ENCODE measurements at regions not wholly inside any gene's neighbourhood (a gene's known extent, or its start where the extent isn't known, plus 50 kb on each side); places are given as distances from the start of the nearest gene placed in this dataset.
"Not testable (repeated sequence)": the region's sequence is repeated elsewhere in the genome, so short reads cannot be mapped to it uniquely, and the experiment has no call there.

DNA sequence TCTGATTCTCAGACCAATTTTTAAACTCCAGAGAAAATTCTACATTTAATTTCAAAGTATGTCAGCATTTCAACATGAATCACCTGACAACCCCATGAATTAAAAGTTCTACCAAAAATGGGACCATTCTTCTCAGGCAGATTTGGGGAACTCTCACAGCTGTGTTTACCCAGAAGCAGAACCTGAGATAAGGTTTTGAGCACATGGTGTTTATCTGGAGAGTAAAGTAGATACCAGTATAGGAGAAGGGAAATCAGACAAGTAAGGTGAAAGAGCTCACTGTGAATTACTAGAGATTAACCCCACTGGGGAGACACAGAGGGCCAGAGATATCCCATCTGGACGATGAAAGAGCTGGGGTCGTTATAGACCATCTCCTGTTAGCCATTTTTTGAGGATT lies 729.1 kb downstream of the DNAH5 start:
- DNase-seq = no peak

DNA sequence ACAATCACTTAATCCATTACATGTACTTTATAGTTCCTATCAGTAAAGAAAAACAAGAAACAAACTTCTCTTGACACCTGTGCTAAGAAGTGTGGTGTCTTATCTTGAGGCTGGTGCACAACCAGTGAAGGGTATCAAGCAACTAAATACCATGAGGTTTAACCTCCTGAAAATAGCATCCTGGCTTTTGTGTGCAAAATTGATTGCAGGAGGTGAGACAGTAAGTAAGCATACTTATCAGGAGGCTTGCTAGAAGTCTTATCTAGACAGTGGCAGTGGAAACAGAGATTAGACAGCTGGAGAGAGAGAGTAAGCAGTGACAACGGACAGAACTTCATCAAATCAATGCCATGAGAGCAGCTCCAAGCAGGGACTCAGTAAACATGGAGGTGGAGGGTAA lies 730.3 kb downstream of the DNAH5 start:
- no peak for DNase-seq

DNA sequence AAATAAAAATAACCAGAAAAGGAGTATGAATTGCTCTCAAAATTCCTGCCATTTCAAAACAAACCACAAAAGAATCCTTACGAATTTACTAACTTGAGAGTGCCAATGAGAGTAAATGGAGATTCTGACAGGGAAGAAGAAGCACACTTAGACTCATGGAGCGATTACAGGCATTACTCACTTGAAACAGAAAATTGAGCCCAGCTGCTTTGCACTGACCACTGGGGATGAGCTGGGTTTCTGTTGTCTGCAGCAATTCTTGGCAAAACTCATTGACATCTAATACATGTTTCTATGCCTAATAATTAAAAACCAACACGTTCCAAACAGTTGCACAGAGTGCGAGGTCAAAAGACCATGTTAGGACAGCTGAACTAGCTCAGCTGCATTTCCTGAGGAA lies 731.6 kb downstream of the DNAH5 start:
- DNase-seq = no peak

- DNase-seq = no peak
These were observed 733.4 kb downstream of the DNAH5 start for GRCh38 chr5:13211064-13211463.

DNA sequence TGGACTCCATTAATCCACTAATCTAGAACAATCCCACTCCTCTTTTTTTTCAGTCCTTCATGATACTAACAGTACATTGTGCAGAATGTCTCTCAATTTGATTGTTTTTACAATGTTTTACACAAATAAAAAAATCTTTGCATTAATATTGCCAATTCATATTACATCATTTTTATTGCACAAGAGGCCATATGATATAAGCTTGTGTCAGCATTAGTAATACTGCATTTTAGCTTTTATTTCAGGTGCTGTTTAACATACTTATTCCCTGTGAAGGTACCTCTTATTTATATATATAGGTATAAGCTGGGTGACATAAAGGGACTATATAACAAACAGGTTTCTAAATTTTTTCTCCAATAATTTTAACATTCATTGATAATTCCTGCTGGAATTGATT lies 737.4 kb downstream of the DNAH5 start:
- no peak for DNase-seq

DNA sequence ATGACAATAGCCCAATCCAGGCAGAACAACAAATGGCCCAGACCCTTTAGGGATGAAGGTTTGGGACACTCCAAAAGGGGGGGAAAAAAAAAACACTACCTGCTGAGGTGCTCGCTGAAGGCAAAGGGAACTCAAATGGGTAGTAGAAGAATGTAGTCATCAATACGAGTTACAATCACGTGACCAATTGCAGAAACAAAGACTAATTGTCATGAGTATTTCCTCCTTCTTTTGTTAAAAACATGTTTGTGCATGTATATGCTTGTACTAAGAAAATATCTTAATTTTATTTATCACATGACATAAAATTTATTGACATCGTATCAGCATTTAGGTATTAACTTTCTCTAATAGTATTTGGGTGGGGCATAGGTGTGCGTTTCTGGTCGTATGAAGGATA lies 743.5 kb downstream of the DNAH5 start:
- DNase-seq = no peak

DNA sequence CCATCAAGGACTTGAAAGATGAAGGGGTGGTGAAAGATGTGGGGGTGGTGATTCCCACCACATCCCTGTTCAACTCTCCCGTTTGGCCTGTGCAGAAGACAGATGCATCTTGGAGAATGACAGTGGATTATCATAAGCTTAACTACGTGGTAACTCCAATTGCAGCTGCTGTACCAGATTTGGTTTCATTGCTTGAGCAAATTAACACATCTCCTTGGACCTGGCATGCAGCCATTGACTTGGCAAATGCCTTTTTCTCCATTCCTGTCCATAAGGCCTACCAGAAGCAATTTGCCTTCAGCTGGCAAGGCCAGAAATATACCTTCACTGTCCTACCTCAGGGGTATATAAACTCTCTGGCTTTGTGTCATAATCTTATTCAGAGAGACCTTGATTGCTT lies 746.3 kb downstream of the DNAH5 start:
- not testable (repeated sequence) for DNase-seq

GRCh38 chr5:13189532-13189931 lies 755.0 kb downstream of the DNAH5 start:
- DNase-seq = no peak

- no peak for DNase-seq
These were observed 756.1 kb downstream of the DNAH5 start for GRCh38 chr5:13188371-13188770.

- DNase-seq = no peak
These were observed 757.3 kb downstream of the DNAH5 start for GRCh38 chr5:13187186-13187585.

- DNase-seq = no peak
These were observed 758.3 kb downstream of the DNAH5 start for GRCh38 chr5:13186177-13186576.

DNA sequence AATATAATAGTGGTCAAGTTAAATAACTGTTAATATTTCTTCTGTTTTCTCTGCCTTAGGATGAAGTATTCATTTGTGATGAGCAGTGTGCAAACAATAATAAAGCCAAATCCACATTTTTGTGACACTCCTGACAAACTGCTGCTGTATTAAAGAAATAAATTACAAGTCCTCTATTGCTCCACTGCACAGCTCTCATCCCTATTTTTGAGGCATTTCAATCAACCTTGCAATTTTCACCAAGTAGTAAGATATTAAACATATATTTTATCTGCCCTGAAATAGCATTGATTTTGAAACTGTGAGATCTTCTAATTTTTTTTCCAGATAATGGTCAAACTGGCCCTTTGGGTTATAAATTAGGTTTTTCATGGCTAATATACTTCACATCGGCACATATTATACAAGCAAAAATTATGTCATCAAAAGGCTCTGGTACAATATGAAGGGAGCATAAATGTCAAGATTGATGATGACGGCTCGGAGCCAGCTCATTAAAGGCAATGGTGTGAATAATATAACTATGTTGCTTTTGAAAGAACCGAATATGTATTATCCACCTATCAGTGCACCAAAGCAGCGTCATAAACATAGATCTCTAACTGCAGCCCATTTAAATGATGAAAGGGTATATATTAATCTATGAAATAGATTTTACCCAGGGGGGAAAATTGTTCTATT lies 764.9 kb downstream of the DNAH5 start:
- DNase-seq = no peak

DNA sequence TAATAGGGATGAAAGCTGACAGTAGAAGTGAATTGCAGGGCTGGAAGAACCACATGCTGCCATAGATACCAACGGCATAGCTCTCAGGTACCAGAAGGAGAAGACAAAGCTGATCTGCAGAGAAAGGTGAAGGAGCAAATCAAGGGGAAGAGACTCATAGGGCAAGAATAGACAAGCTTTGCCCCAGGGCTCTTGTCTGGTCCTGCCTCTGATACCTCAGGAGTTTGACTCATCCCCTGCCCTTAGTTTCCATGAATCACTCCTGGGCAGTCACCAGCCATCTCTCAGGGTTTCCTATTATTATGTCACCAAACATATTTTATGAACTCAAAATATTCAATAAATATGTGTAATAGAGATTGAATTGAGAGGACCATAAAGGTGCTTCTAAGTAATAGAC lies 800.9 kb downstream of the DNAH5 start:
- no peak for DNase-seq

- no peak for DNase-seq
These were observed 801.3 kb downstream of the DNAH5 start for GRCh38 chr5:13143214-13143613.

GRCh38 chr5:13133951-13134350 lies 810.5 kb downstream of the DNAH5 start:
- DNase-seq = no peak

DNA sequence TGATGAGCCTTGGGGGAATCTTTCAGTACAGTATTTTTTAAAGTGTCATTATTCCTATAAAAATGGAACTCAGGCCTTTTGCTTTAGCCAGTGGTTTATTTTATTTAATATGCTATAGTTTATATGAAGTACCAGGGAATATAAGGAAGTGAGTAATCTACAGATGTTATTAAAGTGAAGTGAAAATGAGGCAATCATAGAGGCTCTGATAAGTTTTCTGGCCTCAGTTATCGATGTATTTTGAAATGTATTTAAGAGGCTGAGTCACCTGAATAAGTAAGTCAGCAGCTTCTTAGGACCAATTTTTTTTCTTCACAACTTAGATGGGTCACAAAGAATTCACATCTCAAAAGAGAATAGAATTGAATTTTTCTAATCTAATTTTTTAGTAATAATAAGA lies 829.0 kb downstream of the DNAH5 start:
- no peak for DNase-seq

GRCh38 chr5:13108265-13108664 lies 836.2 kb downstream of the DNAH5 start:
- no peak for DNase-seq

GRCh38 chr5:13107537-13107936 lies 837.0 kb downstream of the DNAH5 start:
- no peak for DNase-seq

- no peak for DNase-seq
These were observed 863.4 kb downstream of the DNAH5 start for GRCh38 chr5:13081116-13081515.

- not testable (repeated sequence) for DNase-seq
These were observed 871.6 kb downstream of the DNAH5 start for GRCh38 chr5:13072936-13073335.

DNA sequence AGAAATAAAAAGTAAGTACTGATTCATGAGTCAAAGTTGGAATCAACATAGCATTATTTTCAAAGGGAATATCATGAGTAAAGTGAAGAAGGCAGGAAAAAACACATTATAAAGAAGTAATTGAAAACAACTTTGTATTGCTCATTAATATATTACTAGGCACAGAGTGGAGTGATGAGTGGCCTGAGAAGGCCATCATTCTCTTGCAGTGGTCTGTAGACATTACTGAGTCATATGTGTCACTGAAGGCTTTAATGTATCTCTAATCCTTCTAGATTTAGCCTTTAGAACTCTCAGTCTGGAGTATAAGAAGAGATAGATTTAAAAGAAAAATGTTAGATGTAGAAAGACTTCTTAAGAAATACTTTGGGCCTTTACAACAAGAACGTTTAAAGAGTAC lies 881.4 kb downstream of the DNAH5 start:
- DNase-seq = no peak

- DNase-seq = no peak
These were observed 898.5 kb downstream of the DNAH5 start for GRCh38 chr5:13045897-13046551.

- DNase-seq = no peak
These were observed 910.4 kb downstream of the DNAH5 start for GRCh38 chr5:13034061-13034460.

DNA sequence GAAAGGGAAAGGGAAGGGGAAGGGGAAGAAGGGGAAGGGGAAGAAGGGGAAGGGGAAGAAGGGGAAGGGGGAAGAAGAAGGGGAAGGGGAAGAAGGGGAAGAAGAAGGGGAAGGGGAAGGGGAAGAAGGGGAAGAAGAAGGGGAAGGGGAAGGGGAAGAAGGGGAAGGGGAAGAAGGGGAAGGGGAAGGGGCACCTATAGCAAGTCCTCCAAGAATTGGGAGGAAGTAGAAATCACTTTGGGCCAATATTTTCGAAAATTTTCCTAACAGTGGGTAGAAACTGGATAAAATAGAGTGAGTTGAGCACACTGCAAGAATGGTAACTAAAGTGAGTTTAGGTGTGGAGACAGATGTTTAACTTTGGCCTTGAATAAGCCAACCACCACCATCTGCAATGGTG lies 915.3 kb downstream of the DNAH5 start:
- DNase-seq = no peak

- no peak for DNase-seq
These were observed 916.6 kb downstream of the DNAH5 start for GRCh38 chr5:13027874-13028273.

Data from fibroblast of skin of back (primary cell).